ENCODE measurements at regions not wholly inside any gene's neighbourhood (a gene's known extent, or its start where the extent isn't known, plus 50 kb on each side); places are given as distances from the start of the nearest gene placed in this dataset.

GRCh38 chr10:130577039-130577438, 440.8 kb downstream of the GLRX3 start:
- POLR2A ChIA-PET, result no interaction called here
- Mint-ChIP-seq H3K27ac (no peak overlapping the region), H3K4me1 (no peaks in the 10 kb centered on the region), H3K36me3 (no peaks in the 10 kb centered on the region), H3K9me3 (peaks cover 0 to 3% (median 0%) of the 10 kb centered on the region in 11 donors), H3K27me3 (peaks cover 0 to 43% (median 11%) of the 10 kb centered on the region in 5 donors), H3K4me3 (no peak overlapping the region)
- intact Hi-C loops (cut with micrococcal nuclease), result no loop called here
- H3K4me1 ChIP-seq (ENCODE audit: control insufficient read depth in 2 of 2, insufficient read depth in 2 of 2, low read length in 2 of 2), result no peaks in the 10 kb centered on the region
- H3K36me3 ChIP-seq (ENCODE audit: control insufficient read depth in 2 of 3, insufficient read depth in 3 of 3, low read length in 3 of 3), result no peaks in the 10 kb centered on the region
- CTCF ChIA-PET, result no interaction called here
- DNase-seq (no peak), ATAC-seq (no peak)
- H3K9me3 ChIP-seq (ENCODE audit: control insufficient read depth in 2 of 3, low read length in 3 of 3), result no peaks in the 10 kb centered on the region
- no peaks in the 10 kb centered on the region for H3K27me3 ChIP-seq (ENCODE audit: control insufficient read depth in 2 of 2, insufficient read depth in 2 of 2, low read length in 2 of 2)
- H3K27ac ChIP-seq (ENCODE audit: low read depth, low read length), result no peak overlapping the region
- H3K4me3 ChIP-seq (ENCODE audit: low read length), result no peak overlapping the region

- no peaks in the 10 kb centered on the region for H3K9me3 ChIP-seq (ENCODE audit: control insufficient read depth in 2 of 3, low read length in 3 of 3)
- POLR2A ChIA-PET, result no interaction called here
- H3K36me3 ChIP-seq (ENCODE audit: control insufficient read depth in 2 of 3, insufficient read depth in 3 of 3, low read length in 3 of 3), result no peaks in the 10 kb centered on the region
- no peaks in the 10 kb centered on the region for H3K27me3 ChIP-seq (ENCODE audit: control insufficient read depth in 2 of 2, insufficient read depth in 2 of 2, low read length in 2 of 2)
- no peak for DNase-seq
- H3K4me3 ChIP-seq (ENCODE audit: low read length), result no peak overlapping the region
- no peak for ATAC-seq
- Mint-ChIP-seq H3K27ac (no peak overlapping the region), H3K4me1 (no peaks in the 10 kb centered on the region), H3K9me3 (peaks cover 0 to 3% (median 0%) of the 10 kb centered on the region in 11 donors), H3K36me3 (no peaks in the 10 kb centered on the region), H3K4me3 (no peak overlapping the region), H3K27me3 (peaks cover 0 to 37% (median 9%) of the 10 kb centered on the region in 5 donors)
- CTCF ChIA-PET, result no interaction called here
- H3K27ac ChIP-seq (ENCODE audit: low read depth, low read length), result no peak overlapping the region
- intact Hi-C loops (cut with micrococcal nuclease), result no loop called here
- no peaks in the 10 kb centered on the region for H3K4me1 ChIP-seq (ENCODE audit: control insufficient read depth in 2 of 2, insufficient read depth in 2 of 2, low read length in 2 of 2)
Measured at GRCh38 chr10:130578532-130579289, 442.5 kb downstream of the GLRX3 start.

DNA sequence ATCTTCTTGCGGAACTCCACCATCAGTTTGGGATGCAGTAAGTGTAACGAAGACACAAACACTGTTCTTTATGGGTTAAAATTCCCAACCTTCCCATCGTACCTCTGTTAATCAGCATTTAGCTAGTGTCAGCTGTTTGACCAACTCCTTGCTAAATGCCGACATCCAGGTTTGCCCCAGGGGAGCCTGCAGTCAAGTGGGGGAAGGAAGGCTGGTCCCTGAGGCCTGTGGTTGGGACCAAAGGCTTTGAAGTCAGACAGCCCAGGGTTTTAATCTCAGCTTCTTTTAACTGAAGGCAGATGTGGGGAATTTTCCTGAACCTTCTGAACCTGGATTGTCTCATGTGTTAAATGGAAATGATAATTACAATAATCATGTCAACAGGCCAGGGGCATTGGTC, 443.7 kb downstream of the GLRX3 start:
- CTCF ChIA-PET, result no interaction called here
- H3K27ac ChIP-seq (ENCODE audit: low read depth, low read length), result no peak overlapping the region
- Mint-ChIP-seq H3K9me3 (peaks cover 0 to 3% (median 0%) of the 10 kb centered on the region in 11 donors), H3K4me1 (no peaks in the 10 kb centered on the region), H3K27ac (no peak overlapping the region), H3K36me3 (no peaks in the 10 kb centered on the region), H3K27me3 (peaks cover 0 to 32% (median 9%) of the 10 kb centered on the region in 5 donors), H3K4me3 (no peak overlapping the region)
- no peaks in the 10 kb centered on the region for H3K27me3 ChIP-seq (ENCODE audit: control insufficient read depth in 2 of 2, insufficient read depth in 2 of 2, low read length in 2 of 2)
- ATAC-seq (no peak), DNase-seq (no peak)
- H3K9me3 ChIP-seq (ENCODE audit: control insufficient read depth in 2 of 3, low read length in 3 of 3), result no peaks in the 10 kb centered on the region
- no peak overlapping the region for H3K4me3 ChIP-seq (ENCODE audit: low read length)
- H3K36me3 ChIP-seq (ENCODE audit: control insufficient read depth in 2 of 3, insufficient read depth in 3 of 3, low read length in 3 of 3), result no peaks in the 10 kb centered on the region
- intact Hi-C loops (cut with micrococcal nuclease), result no loop called here
- POLR2A ChIA-PET, result no interaction called here
- no peaks in the 10 kb centered on the region for H3K4me1 ChIP-seq (ENCODE audit: control insufficient read depth in 2 of 2, insufficient read depth in 2 of 2, low read length in 2 of 2)

GRCh38 chr10:130580975-130581374, 444.8 kb downstream of the GLRX3 start:
- H3K36me3 ChIP-seq (ENCODE audit: control insufficient read depth in 2 of 3, insufficient read depth in 3 of 3, low read length in 3 of 3), result no peaks in the 10 kb centered on the region
- ChIA-PET POLR2A (no interaction called here), CTCF (no interaction called here)
- H3K27ac ChIP-seq (ENCODE audit: low read depth, low read length), result no peak overlapping the region
- ATAC-seq (no peak), DNase-seq (no peak)
- no peak overlapping the region for H3K4me3 ChIP-seq (ENCODE audit: low read length)
- H3K4me1 ChIP-seq (ENCODE audit: control insufficient read depth in 2 of 2, insufficient read depth in 2 of 2, low read length in 2 of 2), result no peaks in the 10 kb centered on the region
- intact Hi-C loops (cut with micrococcal nuclease), result no loop called here
- H3K27me3 Mint-ChIP-seq, result peaks cover 0 to 24% (median 9%) of the 10 kb centered on the region in 5 donors
- peaks cover 0 to 3% (median 0%) of the 10 kb centered on the region in 11 donors for H3K9me3 Mint-ChIP-seq
- H3K9me3 ChIP-seq (ENCODE audit: control insufficient read depth in 2 of 3, low read length in 3 of 3), result no peaks in the 10 kb centered on the region
- no peaks in the 10 kb centered on the region for H3K4me1 Mint-ChIP-seq
- no peak overlapping the region for H3K27ac Mint-ChIP-seq
- H3K36me3 Mint-ChIP-seq, result no peaks in the 10 kb centered on the region
- H3K27me3 ChIP-seq (ENCODE audit: control insufficient read depth in 2 of 2, insufficient read depth in 2 of 2, low read length in 2 of 2), result no peaks in the 10 kb centered on the region
- no peak overlapping the region for H3K4me3 Mint-ChIP-seq

DNA sequence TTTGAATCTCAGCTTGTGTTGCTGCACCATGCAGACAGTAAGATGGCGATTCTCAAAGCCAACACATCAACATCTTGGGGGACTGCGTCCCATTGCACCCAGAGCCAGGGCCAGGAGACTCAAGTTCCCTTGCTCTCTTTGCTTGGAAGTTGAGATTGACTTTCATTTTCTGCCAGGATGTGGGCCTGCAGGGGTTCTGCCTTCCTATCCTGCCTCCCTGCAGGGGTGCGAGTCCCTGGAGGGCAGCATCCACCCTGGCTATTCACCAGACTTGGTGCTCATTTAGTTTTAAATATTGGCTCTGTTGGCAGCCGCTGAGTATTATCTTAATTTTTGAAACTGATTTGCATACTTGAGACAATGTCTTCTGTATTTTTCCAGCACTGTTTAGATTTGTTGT, 451.5 kb downstream of the GLRX3 start:
- CTCF ChIA-PET, result no interaction called here
- POLR2A ChIA-PET, result no interaction called here
- no peaks in the 10 kb centered on the region for H3K36me3 Mint-ChIP-seq
- intact Hi-C loops (cut with micrococcal nuclease), result no loop called here
- peaks cover 0 to 5% (median 0%) of the 10 kb centered on the region in 11 donors for H3K9me3 Mint-ChIP-seq
- Histone ChIP-seq H3K4me1 (ENCODE audit: control insufficient read depth in 2 of 2, insufficient read depth in 2 of 2, low read length in 2 of 2) (no peaks in the 10 kb centered on the region), H3K4me3 (ENCODE audit: low read length) (no peak overlapping the region), H3K36me3 (ENCODE audit: control insufficient read depth in 2 of 3, insufficient read depth in 3 of 3, low read length in 3 of 3) (no peaks in the 10 kb centered on the region), H3K27me3 (ENCODE audit: control insufficient read depth in 2 of 2, insufficient read depth in 2 of 2, low read length in 2 of 2) (no peaks in the 10 kb centered on the region), H3K27ac (ENCODE audit: low read depth, low read length) (no peak overlapping the region), H3K9me3 (ENCODE audit: control insufficient read depth in 2 of 3, low read length in 3 of 3) (no peaks in the 10 kb centered on the region)
- no peaks in the 10 kb centered on the region for H3K4me1 Mint-ChIP-seq
- peaks cover 0 to 19% (median 13%) of the 10 kb centered on the region in 5 donors for H3K27me3 Mint-ChIP-seq
- ATAC-seq (no peak), DNase-seq (no peak)
- H3K4me3 Mint-ChIP-seq, result no peak overlapping the region
- H3K27ac Mint-ChIP-seq, result no peak overlapping the region

- ChIA-PET CTCF (no interaction called here), POLR2A (no interaction called here)
- Histone ChIP-seq H3K9me3 (ENCODE audit: control insufficient read depth in 2 of 3, low read length in 3 of 3) (no peaks in the 10 kb centered on the region), H3K27me3 (ENCODE audit: control insufficient read depth in 2 of 2, insufficient read depth in 2 of 2, low read length in 2 of 2) (no peaks in the 10 kb centered on the region), H3K4me1 (ENCODE audit: control insufficient read depth in 2 of 2, insufficient read depth in 2 of 2, low read length in 2 of 2) (no peaks in the 10 kb centered on the region), H3K36me3 (ENCODE audit: control insufficient read depth in 2 of 3, insufficient read depth in 3 of 3, low read length in 3 of 3) (no peaks in the 10 kb centered on the region), H3K27ac (ENCODE audit: low read depth, low read length) (no peak overlapping the region), H3K4me3 (ENCODE audit: low read length) (no peak overlapping the region)
- Mint-ChIP-seq H3K4me1 (no peaks in the 10 kb centered on the region), H3K36me3 (peaks cover 0 to 3% (median 0%) of the 10 kb centered on the region in 5 donors), H3K27ac (no peak overlapping the region), H3K4me3 (no peak overlapping the region), H3K9me3 (peaks cover 0 to 3% (median 0%) of the 10 kb centered on the region in 11 donors), H3K27me3 (peaks cover 0 to 44% (median 20%) of the 10 kb centered on the region in 5 donors)
- intact Hi-C loops (cut with micrococcal nuclease), result no loop called here
- ATAC-seq (no peak), DNase-seq (no peak)
Measured at GRCh38 chr10:130606001-130606405, 469.8 kb downstream of the GLRX3 start.

GRCh38 chr10:130607366-130607765, 471.2 kb downstream of the GLRX3 start:
- peaks cover 0 to 7% (median 0%) of the 10 kb centered on the region in 11 donors for H3K9me3 Mint-ChIP-seq
- ChIA-PET POLR2A (no interaction called here), CTCF (no interaction called here)
- H3K4me1 Mint-ChIP-seq, result no peaks in the 10 kb centered on the region
- peaks cover 0 to 38% (median 20%) of the 10 kb centered on the region in 5 donors for H3K27me3 Mint-ChIP-seq
- peaks cover 0 to 3% (median 0%) of the 10 kb centered on the region in 5 donors for H3K36me3 Mint-ChIP-seq
- H3K4me3 Mint-ChIP-seq, result no peak overlapping the region
- Histone ChIP-seq H3K4me1 (ENCODE audit: control insufficient read depth in 2 of 2, insufficient read depth in 2 of 2, low read length in 2 of 2) (no peaks in the 10 kb centered on the region), H3K36me3 (ENCODE audit: control insufficient read depth in 2 of 3, insufficient read depth in 3 of 3, low read length in 3 of 3) (no peaks in the 10 kb centered on the region), H3K9me3 (ENCODE audit: control insufficient read depth in 2 of 3, low read length in 3 of 3) (no peaks in the 10 kb centered on the region), H3K27me3 (ENCODE audit: control insufficient read depth in 2 of 2, insufficient read depth in 2 of 2, low read length in 2 of 2) (no peaks in the 10 kb centered on the region), H3K4me3 (ENCODE audit: low read length) (no peak overlapping the region), H3K27ac (ENCODE audit: low read depth, low read length) (no peak overlapping the region)
- no peak for ATAC-seq
- no peak for DNase-seq
- H3K27ac Mint-ChIP-seq, result no peak overlapping the region
- intact Hi-C loops (cut with micrococcal nuclease), result no loop called here
